Activated T-cell treated with anti-CD3 and anti-CD28 coated beads, Interleukin-2, amount 50 U/mL, for 4 hours (primary cell): ENCODE measurements at regions not wholly inside any gene's neighbourhood (a gene's known extent, or its start where the extent isn't known, plus 50 kb on each side); places are given as distances from the start of the nearest gene placed in this dataset.
"Not testable (repeated sequence)": the region's sequence is repeated elsewhere in the genome, so short reads cannot be mapped to it uniquely, and the experiment has no call there.

Experiments used
- ATAC-seq, 2 donors: fragments of 200-7000 bp; cut with Tn5 transposase; one replicate each; pipeline ENCODE4 v1.10.0; 2021
- DNase-seq: peaks from one replicate; pipeline ENCODE4 v3.0.0-alpha.2; 2020
- H3K27me3 Mint-ChIP-seq: one replicate; pipeline ENCODE4 v1.8.0; 2021; ENCODE audit warnings: low read depth, mixed read lengths
- H3K36me3 Mint-ChIP-seq: one replicate; pipeline ENCODE4 v1.8.0; 2022; ENCODE audit warnings: mixed read lengths; ENCODE audit not compliant: insufficient read depth
- H3K4me1 Mint-ChIP-seq: one replicate; pipeline ENCODE4 v1.8.0; 2021; ENCODE audit warnings: low read depth, mixed read lengths
- H3K4me3 Mint-ChIP-seq: one replicate; pipeline ENCODE4 v1.8.0; 2021; ENCODE audit warnings: mild to moderate bottlenecking, moderate library complexity, mixed read lengths
- H3K9me3 Mint-ChIP-seq: one replicate; pipeline ENCODE4 v1.8.0; 2021; ENCODE audit warnings: mixed read lengths

GRCh38 chr10:114751856-114752255 lies 69.7 kb upstream of the FHIP2A start:
- H3K9me3 Mint-ChIP-seq: no peaks in the 10 kb centered on the region

GRCh38 chr10:114752570-114752969 lies 69.0 kb upstream of the FHIP2A start:
- not testable (repeated sequence) for H3K9me3 Mint-ChIP-seq, H3K27me3 Mint-ChIP-seq, H3K4me1 Mint-ChIP-seq, H3K4me3 Mint-ChIP-seq, DNase-seq, ATAC-seq, H3K36me3 Mint-ChIP-seq

More at GRCh38 chr10:114751856-114752255, 69.7 kb upstream of the FHIP2A start:
- DNase-seq (no peak), ATAC-seq (no peak)
- Mint-ChIP-seq H3K27me3 (peaks cover 10% of the 10 kb centered on the region), H3K4me3 (no peak overlapping the region), H3K4me1 (no peaks in the 10 kb centered on the region), H3K36me3 (no peaks in the 10 kb centered on the region)

GRCh38 chr10:114753126-114753525 lies 68.5 kb upstream of the FHIP2A start:
- Mint-ChIP-seq H3K4me3 (no peak overlapping the region), H3K9me3 (no peaks in the 10 kb centered on the region), H3K27me3 (peaks cover 8% of the 10 kb centered on the region), H3K4me1 (no peaks in the 10 kb centered on the region), H3K36me3 (no peaks in the 10 kb centered on the region)
- ATAC-seq (no peak), DNase-seq (no peak)

- ATAC-seq (no peak), DNase-seq (no peak)
- H3K27me3 Mint-ChIP-seq: peaks cover 7% of the 10 kb centered on the region
- H3K9me3 Mint-ChIP-seq: no peaks in the 10 kb centered on the region
- no peaks in the 10 kb centered on the region for H3K4me1 Mint-ChIP-seq
- no peak overlapping the region for H3K4me3 Mint-ChIP-seq
- no peaks in the 10 kb centered on the region for H3K36me3 Mint-ChIP-seq
Measured at GRCh38 chr10:114754445-114755320, 66.9 kb upstream of the FHIP2A start.

GRCh38 chr10:114755537-114755936 lies 66.0 kb upstream of the FHIP2A start:
- no peak overlapping the region for H3K4me3 Mint-ChIP-seq
- DNase-seq: no peak
- ATAC-seq: no peak
- H3K27me3 Mint-ChIP-seq: peaks cover 6% of the 10 kb centered on the region
- H3K36me3 Mint-ChIP-seq: no peaks in the 10 kb centered on the region
- no peaks in the 10 kb centered on the region for H3K4me1 Mint-ChIP-seq
- H3K9me3 Mint-ChIP-seq: no peaks in the 10 kb centered on the region

- no peak overlapping the region for H3K4me3 Mint-ChIP-seq
- H3K27me3 Mint-ChIP-seq: peaks cover 13% of the 10 kb centered on the region
- H3K36me3 Mint-ChIP-seq: no peaks in the 10 kb centered on the region
- H3K4me1 Mint-ChIP-seq: no peaks in the 10 kb centered on the region
- no peak for DNase-seq
- no peak for ATAC-seq
- H3K9me3 Mint-ChIP-seq: no peaks in the 10 kb centered on the region
Measured at GRCh38 chr10:114758331-114758730, 63.2 kb upstream of the FHIP2A start.

GRCh38 chr10:114761205-114762193 lies 60.1 kb upstream of the FHIP2A start:
- DNase-seq: no peak
- H3K4me3 Mint-ChIP-seq: no peak overlapping the region
- ATAC-seq: no peak
- H3K9me3 Mint-ChIP-seq: no peaks in the 10 kb centered on the region
- H3K36me3 Mint-ChIP-seq: no peaks in the 10 kb centered on the region
- H3K4me1 Mint-ChIP-seq: no peaks in the 10 kb centered on the region
- H3K27me3 Mint-ChIP-seq: peaks cover 30% of the 10 kb centered on the region

- Mint-ChIP-seq H3K27me3 (peaks cover 38% of the 10 kb centered on the region), H3K9me3 (no peaks in the 10 kb centered on the region), H3K4me1 (peaks cover 7% of the 10 kb centered on the region), H3K4me3 (no peak overlapping the region), H3K36me3 (no peaks in the 10 kb centered on the region)
- DNase-seq: no peak
- no peak for ATAC-seq
Measured at GRCh38 chr10:114762811-114763210, 58.8 kb upstream of the FHIP2A start.

- Mint-ChIP-seq H3K36me3 (no peaks in the 10 kb centered on the region), H3K4me1 (peaks cover 7% of the 10 kb centered on the region), H3K9me3 (no peaks in the 10 kb centered on the region), H3K27me3 (peaks cover 44% of the 10 kb centered on the region), H3K4me3 (no peak overlapping the region)
- DNase-seq: no peak
- ATAC-seq: no peak
Measured at GRCh38 chr10:114764656-114765055, 56.9 kb upstream of the FHIP2A start.

GRCh38 chr10:114766470-114766869 lies 55.1 kb upstream of the FHIP2A start:
- DNase-seq: no peak
- peaks cover 48% of the 10 kb centered on the region for H3K27me3 Mint-ChIP-seq
- H3K4me3 Mint-ChIP-seq: peak overlapping the region; percentile 40
- H3K9me3 Mint-ChIP-seq: no peaks in the 10 kb centered on the region
- ATAC-seq: no peak
- peaks cover 9% of the 10 kb centered on the region for H3K4me1 Mint-ChIP-seq
- no peaks in the 10 kb centered on the region for H3K36me3 Mint-ChIP-seq

GRCh38 chr10:114767101-114767985 lies 54.2 kb upstream of the FHIP2A start:
- DNase-seq: no peak
- peak; percentile 43 to 44 for ATAC-seq
- peaks cover 9% of the 10 kb centered on the region for H3K4me1 Mint-ChIP-seq
- H3K27me3 Mint-ChIP-seq: peaks cover 42% of the 10 kb centered on the region
- no peaks in the 10 kb centered on the region for H3K9me3 Mint-ChIP-seq
- peak overlapping the region; percentile 74 for H3K4me3 Mint-ChIP-seq
- H3K36me3 Mint-ChIP-seq: no peaks in the 10 kb centered on the region

GRCh38 chr10:114767986-114768821 lies 53.4 kb upstream of the FHIP2A start:
- Mint-ChIP-seq H3K4me3 (peak overlapping the region; percentile 69), H3K36me3 (no peaks in the 10 kb centered on the region), H3K4me1 (peaks cover 9% of the 10 kb centered on the region), H3K27me3 (peaks cover 35% of the 10 kb centered on the region), H3K9me3 (no peaks in the 10 kb centered on the region)
- no peak for DNase-seq
- ATAC-seq: peak; percentile 72 to 75

- Mint-ChIP-seq H3K4me1 (peaks cover 9% of the 10 kb centered on the region), H3K27me3 (peaks cover 26% of the 10 kb centered on the region), H3K9me3 (no peaks in the 10 kb centered on the region), H3K36me3 (no peaks in the 10 kb centered on the region), H3K4me3 (peak overlapping the region; percentile 5)
- ATAC-seq: no peak
- DNase-seq: no peak
Measured at GRCh38 chr10:114770009-114770408, 51.6 kb upstream of the FHIP2A start.
